Mesenchymal stem cell (in vitro differentiated cells and primary cell): ENCODE measurements at regions not wholly inside any gene's neighbourhood (a gene's known extent, or its start where the extent isn't known, plus 50 kb on each side); places are given as distances from the start of the nearest gene placed in this dataset.

Experiments
- DNase-seq: peaks from one replicate; pipeline ENCODE4 v3.0.0-alpha.2; 2013
- H2AFZ ChIP-seq: one replicate; pipeline ENCODE4 v1.6.1; 2013; ENCODE audit warnings: low read depth, mild to moderate bottlenecking, control low read depth, inconsistent platforms, low read length, moderate library complexity
- H2AK5ac ChIP-seq: 2 replicates; pipeline ENCODE4 v1.6.1; 2013; ENCODE audit warnings: low read length, moderate library complexity, mild to moderate bottlenecking, inconsistent platforms; ENCODE audit not compliant: severe bottlenecking
- H2BK120ac ChIP-seq: one replicate; pipeline ENCODE4 v1.6.1; 2013; ENCODE audit warnings: low read depth, mild to moderate bottlenecking, inconsistent platforms, low read length, moderate library complexity
- H2BK12ac ChIP-seq, 2 experiments: one replicate each; pipeline ENCODE4 v1.6.1; 2013; ENCODE audit warnings: inconsistent platforms in 2 of 2, low read length in 2 of 2, mild to moderate bottlenecking in 2 of 2, moderate library complexity in 2 of 2, control low read depth in 1 of 2
- H2BK15ac ChIP-seq: one replicate; pipeline ENCODE4 v1.6.1; 2013; ENCODE audit warnings: mild to moderate bottlenecking, low read depth, inconsistent platforms; ENCODE audit not compliant: poor library complexity, severe bottlenecking
- H2BK5ac ChIP-seq: 2 replicates; pipeline ENCODE4 v1.6.1; 2013; ENCODE audit warnings: low read depth, mild to moderate bottlenecking, low read length, control low read depth, inconsistent platforms; ENCODE audit not compliant: poor library complexity, severe bottlenecking
- H3K14ac ChIP-seq, 2 experiments: one replicate each; pipeline ENCODE4 v1.6.1; 2013; ENCODE audit warnings: inconsistent platforms in 2 of 2, low read length in 2 of 2, control low read depth in 1 of 2, mild to moderate bottlenecking in 1 of 2, moderate library complexity in 1 of 2
- H3K18ac ChIP-seq, 2 experiments: one replicate each; pipeline ENCODE4 v1.6.1; 2013; ENCODE audit warnings: inconsistent platforms in 2 of 2, low read length in 2 of 2, control low read depth in 1 of 2, low read depth in 1 of 2, mild to moderate bottlenecking in 1 of 2
- H3K23ac ChIP-seq, 2 experiments: one replicate each; pipeline ENCODE4 v1.6.1; 2013; ENCODE audit warnings: inconsistent platforms in 2 of 2, low read length in 2 of 2, mild to moderate bottlenecking in 2 of 2, moderate library complexity in 2 of 2, control low read depth in 1 of 2
- H3K27ac ChIP-seq: 2 replicates; pipeline ENCODE4 v1.5.1; 2013; ENCODE audit warnings: mild to moderate bottlenecking, moderate library complexity, low read length, control low read depth, inconsistent platforms; ENCODE audit not compliant: poor library complexity, severe bottlenecking
- H3K27me3 ChIP-seq, 2 experiments: 2 replicates each; pipeline versions ENCODE4 v1.6.1 to v1.7.0; 2013; ENCODE audit warnings: low read length in 2 of 2, mild to moderate bottlenecking in 2 of 2, moderate library complexity in 2 of 2, control low read depth in 1 of 2, inconsistent platforms in 1 of 2; ENCODE audit not compliant: control insufficient read depth in 1 of 2, insufficient read depth in 1 of 2
- H3K36me3 ChIP-seq, 2 experiments: 2 replicates each; pipeline versions ENCODE4 v1.6.1 to v1.7.0; 2013; ENCODE audit warnings: low read length in 2 of 2, control low read depth in 1 of 2, inconsistent platforms in 1 of 2, low read depth in 1 of 2, mild to moderate bottlenecking in 1 of 2; ENCODE audit not compliant: insufficient read depth in 2 of 2, control insufficient read depth in 1 of 2
- H3K4ac ChIP-seq, 2 experiments: one replicate each; pipeline ENCODE4 v1.6.1; 2013; ENCODE audit warnings: inconsistent platforms in 2 of 2, low read length in 2 of 2, mild to moderate bottlenecking in 2 of 2, moderate library complexity in 2 of 2, control low read depth in 1 of 2, low read depth in 1 of 2
- H3K4me1 ChIP-seq: 2 replicates; pipeline ENCODE4 v1.6.1; 2013; ENCODE audit warnings: low read depth, low read length, control low read depth; ENCODE audit not compliant: control insufficient read depth, insufficient read depth
- H3K4me2 ChIP-seq: 2 replicates; pipeline ENCODE4 v1.6.1; 2013; ENCODE audit warnings: low read length, mild to moderate bottlenecking, inconsistent platforms; ENCODE audit not compliant: poor library complexity, severe bottlenecking
- H3K4me3 ChIP-seq, 2 experiments: 2 replicates each; pipeline versions ENCODE4 v1.5.1 to v1.7.0; 2013; ENCODE audit warnings: low read length in 2 of 2, mild to moderate bottlenecking in 2 of 2, control low read depth in 1 of 2, low read depth in 1 of 2; ENCODE audit not compliant: insufficient read depth in 1 of 2
- H3K79me1 ChIP-seq: replicated peaks from 2 replicates; pipeline ENCODE4 v1.6.1; 2013; ENCODE audit warnings: mild to moderate bottlenecking, control low read depth, low read length, inconsistent platforms; ENCODE audit not compliant: poor library complexity, severe bottlenecking
- H3K9ac ChIP-seq: 2 replicates; pipeline ENCODE4 v1.7.0; 2013; ENCODE audit warnings: mild to moderate bottlenecking, low read length, moderate library complexity
- H3K9me3 ChIP-seq: 2 replicates; pipeline ENCODE4 v1.7.0; 2013; ENCODE audit warnings: mild to moderate bottlenecking, low read length; ENCODE audit not compliant: control insufficient read depth
- H4K8ac ChIP-seq: one replicate; pipeline ENCODE4 v1.6.1; 2013; ENCODE audit warnings: inconsistent platforms, mild to moderate bottlenecking, low read length, moderate library complexity
- H4K91ac ChIP-seq: one replicate; pipeline ENCODE4 v1.6.1; 2013; ENCODE audit warnings: mild to moderate bottlenecking, low read length, inconsistent platforms
- WGBS: methylation state at CpG from one replicate; pipeline ENCODE4 v1.1.7; 2013; ENCODE audit warnings: mixed read lengths; 5-methylcytosine and 5-hydroxymethylcytosine counted together

GRCh38 chr12:54749191-54749818 is 101.1 kb upstream of the DCD start:
- H3K23ac ChIP-seq = no peak overlapping the region
- H4K91ac ChIP-seq = no peak overlapping the region
- no peak overlapping the region for H2AK5ac ChIP-seq
- H3K27ac ChIP-seq = no peak overlapping the region
- H3K27me3 ChIP-seq = peaks cover 5 to 7% of the 10 kb centered on the region in 2 experiments
- H3K4me3 ChIP-seq = no peak overlapping the region
- H2BK15ac ChIP-seq = no peak overlapping the region
- no peak overlapping the region for H3K9ac ChIP-seq
- no peak overlapping the region for H2BK120ac ChIP-seq
- H2BK12ac ChIP-seq = no peak overlapping the region
- no peak overlapping the region for H4K8ac ChIP-seq
- WGBS = 31% methylated on average over 4 of the region's 5 CpGs
- H3K18ac ChIP-seq = no peak overlapping the region
- no peak overlapping the region for H3K4me2 ChIP-seq
- H3K79me1 ChIP-seq = no peaks in the 10 kb centered on the region
- H3K4ac ChIP-seq = no peak overlapping the region
- H3K4me1 ChIP-seq = no peaks in the 10 kb centered on the region
- no peak overlapping the region for H3K14ac ChIP-seq
- no peaks in the 10 kb centered on the region for H3K9me3 ChIP-seq
- no peaks in the 10 kb centered on the region for H3K36me3 ChIP-seq
- no peak overlapping the region for H2BK5ac ChIP-seq
- H2AFZ ChIP-seq = no peak overlapping the region
- DNase-seq = peak; percentile 43

GRCh38 chr12:54744590-54744989 is 96.4 kb upstream of the DCD start:
- no peak for DNase-seq
- H3K4me3 ChIP-seq = no peak overlapping the region
- WGBS = 47% methylated on average over 2 of the region's 2 CpGs
- no peak overlapping the region for H2BK12ac ChIP-seq
- H3K14ac ChIP-seq = no peak overlapping the region
- no peak overlapping the region for H2BK5ac ChIP-seq
- no peak overlapping the region for H2AFZ ChIP-seq
- H3K9ac ChIP-seq = no peak overlapping the region
- peaks cover 0 to 4% of the 10 kb centered on the region in 2 experiments for H3K27me3 ChIP-seq
- H4K8ac ChIP-seq = no peak overlapping the region
- no peak overlapping the region for H2BK15ac ChIP-seq
- H3K79me1 ChIP-seq = no peaks in the 10 kb centered on the region
- no peak overlapping the region for H2BK120ac ChIP-seq
- H3K36me3 ChIP-seq = no peaks in the 10 kb centered on the region
- H3K18ac ChIP-seq = no peak overlapping the region
- no peak overlapping the region for H3K23ac ChIP-seq
- H3K9me3 ChIP-seq = no peaks in the 10 kb centered on the region
- H2AK5ac ChIP-seq = no peak overlapping the region
- H3K4me2 ChIP-seq = no peak overlapping the region
- no peak overlapping the region for H4K91ac ChIP-seq
- no peak overlapping the region for H3K27ac ChIP-seq
- no peak overlapping the region for H3K4ac ChIP-seq
- no peaks in the 10 kb centered on the region for H3K4me1 ChIP-seq

GRCh38 chr12:54740882-54741281 is 92.7 kb upstream of the DCD start:
- no peaks in the 10 kb centered on the region for H3K36me3 ChIP-seq
- no peak overlapping the region for H2BK120ac ChIP-seq
- no peak overlapping the region for H3K4me3 ChIP-seq
- H3K79me1 ChIP-seq = no peaks in the 10 kb centered on the region
- H3K4ac ChIP-seq = no peak overlapping the region
- no peak for DNase-seq
- no peak overlapping the region for H2BK15ac ChIP-seq
- H3K27ac ChIP-seq = no peak overlapping the region
- H4K91ac ChIP-seq = no peak overlapping the region
- WGBS = 95% methylated on average over 1 of the region's 1 CpG
- no peak overlapping the region for H4K8ac ChIP-seq
- H3K9ac ChIP-seq = no peak overlapping the region
- no peak overlapping the region for H2AK5ac ChIP-seq
- H2AFZ ChIP-seq = no peak overlapping the region
- H3K4me1 ChIP-seq = no peaks in the 10 kb centered on the region
- H3K27me3 ChIP-seq = no peaks in the 10 kb centered on the region
- no peak overlapping the region for H3K23ac ChIP-seq
- no peaks in the 10 kb centered on the region for H3K9me3 ChIP-seq
- H3K4me2 ChIP-seq = no peak overlapping the region
- no peak overlapping the region for H2BK5ac ChIP-seq
- H3K18ac ChIP-seq = no peak overlapping the region
- H2BK12ac ChIP-seq = no peak overlapping the region
- H3K14ac ChIP-seq = no peak overlapping the region

GRCh38 chr12:54736549-54736948 is 88.4 kb upstream of the DCD start:
- Histone ChIP-seq H3K4ac (no peak overlapping the region), H3K9me3 (no peaks in the 10 kb centered on the region), H3K23ac (no peak overlapping the region), H3K36me3 (no peaks in the 10 kb centered on the region), H4K8ac (no peak overlapping the region), H3K4me3 (no peak overlapping the region), H2AFZ (no peak overlapping the region), H3K14ac (no peak overlapping the region), H4K91ac (no peak overlapping the region), H3K4me1 (no peaks in the 10 kb centered on the region), H3K9ac (no peak overlapping the region), H2BK12ac (no peak overlapping the region), H2AK5ac (no peak overlapping the region), H2BK5ac (no peak overlapping the region), H3K4me2 (no peak overlapping the region), H3K27ac (no peak overlapping the region), H3K27me3 (no peaks in the 10 kb centered on the region), H2BK15ac (no peak overlapping the region), H2BK120ac (no peak overlapping the region), H3K18ac (no peak overlapping the region), H3K79me1 (no peaks in the 10 kb centered on the region)
- no peak for DNase-seq
- no CpG with 5 or more reads among the region's 2 CpGs for WGBS
